Endothelial cell of umbilical vein (primary cell): ENCODE measurements at regions not wholly inside any gene's neighbourhood (a gene's known extent, or its start where the extent isn't known, plus 50 kb on each side); places are given as distances from the start of the nearest gene placed in this dataset.

Experiments used
- EZH2 ChIP-seq: IDR thresholded peaks from 2 replicates; pipeline ENCODE4 v1.6.1; 2012; ENCODE audit warnings: borderline replicate concordance, low read depth, mild to moderate bottlenecking, moderate library complexity, low read length, inconsistent platforms; ENCODE audit not compliant: severe bottlenecking
- FOS ChIP-seq: IDR thresholded peaks from 2 replicates; pipeline ENCODE4 v1.6.1; 2011; ENCODE audit warnings: mild to moderate bottlenecking, low read length, moderate library complexity, borderline replicate concordance; ENCODE audit not compliant: insufficient read depth
- POLR2A ChIP-seq: IDR thresholded peaks from 2 replicates; pipeline ENCODE4 v1.6.1; 2012; ENCODE audit warnings: low read depth, mild to moderate bottlenecking, control low read depth, low read length
- POLR2AphosphoS5 ChIP-seq: IDR thresholded peaks from 2 replicates; pipeline ENCODE4 v1.6.1; 2012; ENCODE audit warnings: low read depth, mild to moderate bottlenecking, control low read depth, low read length, moderate library complexity; ENCODE audit not compliant: insufficient read depth
- TF ChIP-seq, protein P1 (sequence below), 2 donors: IDR thresholded peaks; 1 replicate in 1 of 2; 2 replicates in 1 of 2; pipeline ENCODE4 v1.5.1; 2011; ENCODE audit warnings: low read length in 2 of 2, mild to moderate bottlenecking in 2 of 2, moderate library complexity in 2 of 2, control low read depth in 1 of 2, inconsistent platforms in 1 of 2, low read depth in 1 of 2; ENCODE audit not compliant: insufficient read depth in 1 of 2; ENCODE audit errors: extremely low read depth in 1 of 2

DNA sequence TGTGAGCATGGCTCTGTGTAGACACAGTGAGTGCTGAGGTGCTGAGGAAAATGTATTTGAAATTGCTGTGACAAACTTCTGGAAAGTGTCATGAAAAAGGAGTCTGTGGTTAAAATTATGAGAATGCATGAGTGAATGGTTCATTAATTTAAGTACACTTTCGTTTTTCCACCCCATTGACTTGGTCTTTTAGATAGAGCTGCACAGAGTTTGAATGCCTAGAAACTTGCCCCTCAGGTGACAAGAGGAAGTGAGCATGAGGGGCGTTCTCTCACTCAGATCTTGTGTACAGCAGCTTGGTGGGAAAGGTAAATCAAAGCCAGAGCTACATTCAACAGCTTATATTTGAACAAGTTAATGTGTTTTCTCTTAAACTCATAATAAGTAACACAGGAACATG lies 296.8 kb downstream of the WDR72 start:
- TF ChIP-seq POLR2A (no peak), FOS (no peak), POLR2AphosphoS5 (no peak), EZH2 (no peak)
- TF ChIP-seq, protein P1, sequence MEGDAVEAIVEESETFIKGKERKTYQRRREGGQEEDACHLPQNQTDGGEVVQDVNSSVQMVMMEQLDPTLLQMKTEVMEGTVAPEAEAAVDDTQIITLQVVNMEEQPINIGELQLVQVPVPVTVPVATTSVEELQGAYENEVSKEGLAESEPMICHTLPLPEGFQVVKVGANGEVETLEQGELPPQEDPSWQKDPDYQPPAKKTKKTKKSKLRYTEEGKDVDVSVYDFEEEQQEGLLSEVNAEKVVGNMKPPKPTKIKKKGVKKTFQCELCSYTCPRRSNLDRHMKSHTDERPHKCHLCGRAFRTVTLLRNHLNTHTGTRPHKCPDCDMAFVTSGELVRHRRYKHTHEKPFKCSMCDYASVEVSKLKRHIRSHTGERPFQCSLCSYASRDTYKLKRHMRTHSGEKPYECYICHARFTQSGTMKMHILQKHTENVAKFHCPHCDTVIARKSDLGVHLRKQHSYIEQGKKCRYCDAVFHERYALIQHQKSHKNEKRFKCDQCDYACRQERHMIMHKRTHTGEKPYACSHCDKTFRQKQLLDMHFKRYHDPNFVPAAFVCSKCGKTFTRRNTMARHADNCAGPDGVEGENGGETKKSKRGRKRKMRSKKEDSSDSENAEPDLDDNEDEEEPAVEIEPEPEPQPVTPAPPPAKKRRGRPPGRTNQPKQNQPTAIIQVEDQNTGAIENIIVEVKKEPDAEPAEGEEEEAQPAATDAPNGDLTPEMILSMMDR (IDR thresholded peaks at IDR 0.05; ENCODE audit: extremely low read depth in 1 of 2, insufficient read depth in 1 of 2, low read depth in 1 of 2, low read length in 2 of 2) = no peak
